ENCODE measurements at regions not wholly inside any gene's neighbourhood (a gene's known extent, or its start where the extent isn't known, plus 50 kb on each side); places are given as distances from the start of the nearest gene placed in this dataset.
"Not testable (repeated sequence)": the region's sequence is repeated elsewhere in the genome, so short reads cannot be mapped to it uniquely, and the experiment has no call there.

GRCh38 chr14:61146899-61147298 is 134.2 kb downstream of the TMEM30B start:
- Histone ChIP-seq H3K4me1 (ENCODE audit: control insufficient read depth, insufficient read depth, low read length) (no peaks in the 10 kb centered on the region), H3K27ac (ENCODE audit: low read depth, low read length) (no peak overlapping the region), H3K4me3 (ENCODE audit: low read depth, low read length) (no peak overlapping the region), H3K9me3 (ENCODE audit: control insufficient read depth, insufficient read depth, low read depth, low read length) (peaks cover 36% of the 10 kb centered on the region), H3K27me3 (ENCODE audit: control insufficient read depth, insufficient read depth, low read length) (no peaks in the 10 kb centered on the region), H3K9ac (ENCODE audit: low read length) (no peak overlapping the region), H3K36me3 (ENCODE audit: control insufficient read depth, insufficient read depth, low read length) (no peaks in the 10 kb centered on the region)

- H3K4me1 ChIP-seq (ENCODE audit: control insufficient read depth, insufficient read depth, low read length), result no peaks in the 10 kb centered on the region
- H3K27me3 ChIP-seq (ENCODE audit: control insufficient read depth, insufficient read depth, low read length), result no peaks in the 10 kb centered on the region
- H3K27ac ChIP-seq (ENCODE audit: low read depth, low read length), result no peak overlapping the region
- H3K9me3 ChIP-seq (ENCODE audit: control insufficient read depth, insufficient read depth, low read depth, low read length), result peaks cover 36% of the 10 kb centered on the region
- no peak overlapping the region for H3K4me3 ChIP-seq (ENCODE audit: low read depth, low read length)
- H3K36me3 ChIP-seq (ENCODE audit: control insufficient read depth, insufficient read depth, low read length), result no peaks in the 10 kb centered on the region
- no peak overlapping the region for H3K9ac ChIP-seq (ENCODE audit: low read length)
These were observed 135.1 kb downstream of the TMEM30B start for GRCh38 chr14:61145903-61146481.

- Histone ChIP-seq H3K9ac (ENCODE audit: low read length) (no peak overlapping the region), H3K4me3 (ENCODE audit: low read depth, low read length) (no peak overlapping the region), H3K36me3 (ENCODE audit: control insufficient read depth, insufficient read depth, low read length) (no peaks in the 10 kb centered on the region), H3K27ac (ENCODE audit: low read depth, low read length) (no peak overlapping the region), H3K4me1 (ENCODE audit: control insufficient read depth, insufficient read depth, low read length) (no peaks in the 10 kb centered on the region), H3K27me3 (ENCODE audit: control insufficient read depth, insufficient read depth, low read length) (no peaks in the 10 kb centered on the region), H3K9me3 (ENCODE audit: control insufficient read depth, insufficient read depth, low read depth, low read length) (peaks cover 41% of the 10 kb centered on the region)
These were observed 135.9 kb downstream of the TMEM30B start for GRCh38 chr14:61145034-61145902.

GRCh38 chr14:61144117-61145033 is 136.8 kb downstream of the TMEM30B start:
- H3K36me3 ChIP-seq (ENCODE audit: control insufficient read depth, insufficient read depth, low read length); H3K27me3 ChIP-seq (ENCODE audit: control insufficient read depth, insufficient read depth, low read length); H3K4me3 ChIP-seq (ENCODE audit: low read depth, low read length); H3K27ac ChIP-seq (ENCODE audit: low read depth, low read length); H3K4me1 ChIP-seq (ENCODE audit: control insufficient read depth, insufficient read depth, low read length); H3K9ac ChIP-seq (ENCODE audit: low read length): not testable (repeated sequence)
- peaks cover 41% of the 10 kb centered on the region for H3K9me3 ChIP-seq (ENCODE audit: control insufficient read depth, insufficient read depth, low read depth, low read length)

GRCh38 chr14:61140872-61141271 is 140.3 kb downstream of the TMEM30B start:
- H3K4me1 ChIP-seq (ENCODE audit: control insufficient read depth, insufficient read depth, low read length), result no peaks in the 10 kb centered on the region
- H3K9me3 ChIP-seq (ENCODE audit: control insufficient read depth, insufficient read depth, low read depth, low read length), result peaks cover 55% of the 10 kb centered on the region
- H3K4me3 ChIP-seq (ENCODE audit: low read depth, low read length), result no peak overlapping the region
- no peaks in the 10 kb centered on the region; the same call in 1 of the 2 replicates for H3K36me3 ChIP-seq (ENCODE audit: control insufficient read depth, insufficient read depth, low read length)
- no peak overlapping the region for H3K27ac ChIP-seq (ENCODE audit: low read depth, low read length)
- H3K27me3 ChIP-seq (ENCODE audit: control insufficient read depth, insufficient read depth, low read length), result no peaks in the 10 kb centered on the region
- no peak overlapping the region for H3K9ac ChIP-seq (ENCODE audit: low read length)

GRCh38 chr14:61140271-61140670 is 140.9 kb downstream of the TMEM30B start:
- Histone ChIP-seq H3K36me3 (ENCODE audit: control insufficient read depth, insufficient read depth, low read length) (no peaks in the 10 kb centered on the region; the same call in 1 of the 2 replicates), H3K4me3 (ENCODE audit: low read depth, low read length) (no peak overlapping the region), H3K4me1 (ENCODE audit: control insufficient read depth, insufficient read depth, low read length) (no peaks in the 10 kb centered on the region), H3K27me3 (ENCODE audit: control insufficient read depth, insufficient read depth, low read length) (no peaks in the 10 kb centered on the region), H3K27ac (ENCODE audit: low read depth, low read length) (no peak overlapping the region), H3K9ac (ENCODE audit: low read length) (no peak overlapping the region), H3K9me3 (ENCODE audit: control insufficient read depth, insufficient read depth, low read depth, low read length) (peaks cover 52% of the 10 kb centered on the region)

- no peak overlapping the region for H3K4me3 ChIP-seq (ENCODE audit: low read depth, low read length)
- no peaks in the 10 kb centered on the region for H3K27me3 ChIP-seq (ENCODE audit: control insufficient read depth, insufficient read depth, low read length)
- no peak overlapping the region for H3K27ac ChIP-seq (ENCODE audit: low read depth, low read length)
- H3K36me3 ChIP-seq (ENCODE audit: control insufficient read depth, insufficient read depth, low read length), result no peaks in the 10 kb centered on the region; the same call in 1 of the 2 replicates
- H3K9ac ChIP-seq (ENCODE audit: low read length), result no peak overlapping the region
- H3K4me1 ChIP-seq (ENCODE audit: control insufficient read depth, insufficient read depth, low read length), result no peaks in the 10 kb centered on the region
- H3K9me3 ChIP-seq (ENCODE audit: control insufficient read depth, insufficient read depth, low read depth, low read length), result peaks cover 40% of the 10 kb centered on the region
These were observed 142.0 kb downstream of the TMEM30B start for GRCh38 chr14:61139006-61139599.

- H3K9me3 ChIP-seq (ENCODE audit: control insufficient read depth, insufficient read depth, low read depth, low read length), result peaks cover 6% of the 10 kb centered on the region
- H3K36me3 ChIP-seq (ENCODE audit: control insufficient read depth, insufficient read depth, low read length), result no peaks in the 10 kb centered on the region; the same call in 1 of the 2 replicates
- H3K27ac ChIP-seq (ENCODE audit: low read depth, low read length), result no peak overlapping the region
- H3K9ac ChIP-seq (ENCODE audit: low read length), result no peak overlapping the region
- H3K4me3 ChIP-seq (ENCODE audit: low read depth, low read length), result no peak overlapping the region
- H3K27me3 ChIP-seq (ENCODE audit: control insufficient read depth, insufficient read depth, low read length), result no peaks in the 10 kb centered on the region
- H3K4me1 ChIP-seq (ENCODE audit: control insufficient read depth, insufficient read depth, low read length), result peaks cover 3% of the 10 kb centered on the region; the same call in 1 of the 2 replicates
These were observed 148.2 kb downstream of the TMEM30B start for GRCh38 chr14:61132894-61133293.

GRCh38 chr14:61132336-61132735 is 148.8 kb downstream of the TMEM30B start:
- Histone ChIP-seq H3K36me3 (ENCODE audit: control insufficient read depth, insufficient read depth, low read length) (no peaks in the 10 kb centered on the region; the same call in 1 of the 2 replicates), H3K4me1 (ENCODE audit: control insufficient read depth, insufficient read depth, low read length) (peaks cover 3% of the 10 kb centered on the region; the same call in 1 of the 2 replicates), H3K27ac (ENCODE audit: low read depth, low read length) (no peak overlapping the region), H3K4me3 (ENCODE audit: low read depth, low read length) (no peak overlapping the region), H3K9ac (ENCODE audit: low read length) (no peak overlapping the region), H3K27me3 (ENCODE audit: control insufficient read depth, insufficient read depth, low read length) (no peaks in the 10 kb centered on the region), H3K9me3 (ENCODE audit: control insufficient read depth, insufficient read depth, low read depth, low read length) (peaks cover 3% of the 10 kb centered on the region)

- Histone ChIP-seq H3K4me1 (ENCODE audit: control insufficient read depth, insufficient read depth, low read length) (peaks cover 8% of the 10 kb centered on the region; the same call in 1 of the 2 replicates), H3K4me3 (ENCODE audit: low read depth, low read length) (no peak overlapping the region), H3K36me3 (ENCODE audit: control insufficient read depth, insufficient read depth, low read length) (no peaks in the 10 kb centered on the region), H3K9me3 (ENCODE audit: control insufficient read depth, insufficient read depth, low read depth, low read length) (no peaks in the 10 kb centered on the region), H3K27me3 (ENCODE audit: control insufficient read depth, insufficient read depth, low read length) (no peaks in the 10 kb centered on the region), H3K9ac (ENCODE audit: low read length) (no peak overlapping the region), H3K27ac (ENCODE audit: low read depth, low read length) (no peak overlapping the region)
These were observed 149.6 kb downstream of the SLC38A6 start for GRCh38 chr14:61130512-61131260.
